ENCODE measurements at regions not wholly inside any gene's neighbourhood (a gene's known extent, or its start where the extent isn't known, plus 50 kb on each side); places are given as distances from the start of the nearest gene placed in this dataset.
"Not testable (repeated sequence)": the region's sequence is repeated elsewhere in the genome, so short reads cannot be mapped to it uniquely, and the experiment has no call there.

DNA sequence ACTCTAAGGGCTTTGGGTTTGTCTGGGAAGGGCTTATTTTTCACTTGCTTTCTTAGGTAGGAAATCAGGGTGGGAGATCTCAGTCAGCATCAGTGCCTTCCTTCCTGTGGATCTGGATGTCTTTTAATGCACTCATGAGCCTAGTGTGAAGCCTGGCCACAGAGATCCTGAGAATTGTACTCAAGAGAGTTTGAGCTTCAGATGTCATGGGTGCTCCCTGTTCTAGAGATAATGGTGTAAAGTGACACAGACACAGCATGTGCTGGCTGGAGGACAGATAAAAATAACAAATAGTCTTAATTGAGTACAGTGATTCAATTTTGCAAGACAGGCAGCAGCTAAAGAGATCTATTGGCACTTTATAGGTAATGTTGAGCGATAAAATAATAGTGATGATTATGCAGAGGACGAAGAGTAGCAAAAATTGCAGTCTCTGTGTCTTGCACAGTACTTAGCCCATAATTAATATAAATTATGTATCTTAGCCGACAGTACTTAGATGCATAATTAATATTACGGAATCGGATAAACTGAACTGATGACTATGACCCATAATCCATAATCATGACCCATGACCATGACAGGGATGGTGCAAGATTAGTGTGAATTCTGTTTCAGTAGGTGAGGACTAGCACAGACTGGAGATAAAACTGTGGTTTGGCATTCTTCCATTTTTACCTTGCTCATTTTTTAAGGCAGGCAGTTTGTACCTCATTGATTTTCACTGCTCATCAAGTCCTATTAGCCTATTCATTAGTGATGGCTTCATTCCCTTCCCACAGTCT, 408.7 kb upstream of the PIK3R1 start:
- no peaks in the 10 kb centered on the region for H3K9me3 Mint-ChIP-seq
- H3K4me1 Mint-ChIP-seq (ENCODE audit: low read depth) = no peaks in the 10 kb centered on the region
- no peak overlapping the region for H3K4me3 Mint-ChIP-seq
- intact Hi-C loops (cut with micrococcal nuclease) = no loop called here
- no peaks in the 10 kb centered on the region for H3K36me3 Mint-ChIP-seq (ENCODE audit: low read depth)
- H3K27ac Mint-ChIP-seq = no peak overlapping the region
- H3K27me3 Mint-ChIP-seq = no peaks in the 10 kb centered on the region

DNA sequence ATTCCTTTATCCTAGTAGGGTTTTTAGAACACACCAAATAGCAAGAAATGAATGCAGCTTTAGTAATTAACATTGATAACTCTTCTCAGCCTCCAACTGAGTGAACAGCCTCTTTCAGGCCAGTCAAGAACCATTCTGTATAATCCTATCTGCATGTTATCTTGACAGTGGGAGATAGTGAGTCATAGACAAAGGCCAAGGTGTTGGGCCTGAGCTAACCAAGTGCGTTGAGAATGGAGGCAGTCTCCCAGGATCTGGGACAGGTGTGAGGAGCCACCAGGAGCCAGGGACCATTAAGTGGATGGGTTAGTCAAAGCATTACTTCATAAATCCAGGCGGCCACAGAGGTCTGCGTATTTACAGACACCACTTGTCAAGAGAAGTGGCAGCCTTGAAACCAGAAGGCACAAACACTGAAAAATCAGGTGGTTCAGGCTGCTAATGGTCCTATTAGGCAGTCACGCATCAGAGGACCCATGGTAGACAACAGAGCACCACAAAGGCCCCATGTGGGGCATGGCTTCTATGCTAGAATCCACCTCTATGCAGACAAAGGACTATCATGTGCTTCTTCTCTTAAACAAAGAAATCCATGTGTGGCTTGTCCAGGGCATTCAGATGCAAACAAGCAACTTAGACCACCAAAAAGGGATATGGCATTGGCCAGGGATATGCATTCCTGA, 409.7 kb upstream of the PIK3R1 start:
- H3K9me3 Mint-ChIP-seq = no peaks in the 10 kb centered on the region
- no peak overlapping the region for H3K4me3 Mint-ChIP-seq
- H3K27ac Mint-ChIP-seq = no peak overlapping the region
- H3K4me1 Mint-ChIP-seq (ENCODE audit: low read depth) = no peaks in the 10 kb centered on the region
- intact Hi-C loops (cut with micrococcal nuclease) = no loop called here
- no peaks in the 10 kb centered on the region for H3K27me3 Mint-ChIP-seq
- no peaks in the 10 kb centered on the region for H3K36me3 Mint-ChIP-seq (ENCODE audit: low read depth)

GRCh38 chr5:67802766-67803165, 412.8 kb upstream of the PIK3R1 start:
- Mint-ChIP-seq H3K9me3 (peaks cover 8% of the 10 kb centered on the region), H3K4me3 (no peak overlapping the region), H3K36me3 (ENCODE audit: low read depth) (no peaks in the 10 kb centered on the region), H3K27me3 (no peaks in the 10 kb centered on the region), H3K4me1 (ENCODE audit: low read depth) (no peaks in the 10 kb centered on the region), H3K27ac (no peak overlapping the region)
- intact Hi-C loops (cut with micrococcal nuclease) = no loop called here

GRCh38 chr5:67799732-67800234, 415.8 kb upstream of the PIK3R1 start:
- Mint-ChIP-seq H3K27ac (no peak overlapping the region), H3K9me3 (peaks cover 8% of the 10 kb centered on the region), H3K4me3 (no peak overlapping the region), H3K36me3 (ENCODE audit: low read depth) (no peaks in the 10 kb centered on the region), H3K4me1 (ENCODE audit: low read depth) (no peaks in the 10 kb centered on the region), H3K27me3 (no peaks in the 10 kb centered on the region)
- intact Hi-C loops (cut with micrococcal nuclease) = no loop called here

GRCh38 chr5:67798470-67798869, 417.1 kb upstream of the PIK3R1 start:
- H3K4me3 Mint-ChIP-seq; intact Hi-C loops (cut with micrococcal nuclease); H3K36me3 Mint-ChIP-seq (ENCODE audit: low read depth); H3K4me1 Mint-ChIP-seq (ENCODE audit: low read depth); H3K27me3 Mint-ChIP-seq; H3K27ac Mint-ChIP-seq; H3K9me3 Mint-ChIP-seq: not testable (repeated sequence)

- intact Hi-C loops (cut with micrococcal nuclease) = no loop called here
- H3K27ac Mint-ChIP-seq = no peak overlapping the region
Observed at GRCh38 chr5:67795781-67796477, 419.6 kb upstream of the PIK3R1 start.

DNA sequence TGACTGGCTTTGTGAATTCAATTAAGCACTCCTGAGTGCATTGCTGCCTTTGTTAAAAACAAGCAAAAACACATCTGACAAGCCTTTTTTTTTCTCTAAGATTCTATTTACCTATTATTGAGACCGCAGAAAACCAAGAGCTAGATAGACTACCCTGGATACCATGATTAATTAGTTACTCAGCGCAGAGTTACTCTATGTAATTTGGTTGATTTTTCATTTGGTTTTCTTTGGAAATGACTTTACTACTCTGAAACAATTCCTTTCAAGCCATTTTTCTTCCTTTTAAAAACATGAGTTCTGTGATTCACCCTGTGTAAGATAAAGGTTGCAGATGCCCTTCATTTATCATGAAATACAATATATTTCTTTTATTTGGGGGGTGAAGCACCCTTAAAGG, 421.6 kb upstream of the PIK3R1 start:
- Mint-ChIP-seq H3K4me3 (no peak overlapping the region), H3K9me3 (no peaks in the 10 kb centered on the region)
- intact Hi-C loops (cut with micrococcal nuclease) = no loop called here

More at GRCh38 chr5:67795781-67796477, 419.6 kb upstream of the PIK3R1 start:
- peaks cover 8% of the 10 kb centered on the region for H3K9me3 Mint-ChIP-seq
- H3K4me1 Mint-ChIP-seq (ENCODE audit: low read depth) = no peaks in the 10 kb centered on the region
- H3K36me3 Mint-ChIP-seq (ENCODE audit: low read depth) = no peaks in the 10 kb centered on the region
- no peak overlapping the region for H3K4me3 Mint-ChIP-seq
- H3K27me3 Mint-ChIP-seq = no peaks in the 10 kb centered on the region

DNA sequence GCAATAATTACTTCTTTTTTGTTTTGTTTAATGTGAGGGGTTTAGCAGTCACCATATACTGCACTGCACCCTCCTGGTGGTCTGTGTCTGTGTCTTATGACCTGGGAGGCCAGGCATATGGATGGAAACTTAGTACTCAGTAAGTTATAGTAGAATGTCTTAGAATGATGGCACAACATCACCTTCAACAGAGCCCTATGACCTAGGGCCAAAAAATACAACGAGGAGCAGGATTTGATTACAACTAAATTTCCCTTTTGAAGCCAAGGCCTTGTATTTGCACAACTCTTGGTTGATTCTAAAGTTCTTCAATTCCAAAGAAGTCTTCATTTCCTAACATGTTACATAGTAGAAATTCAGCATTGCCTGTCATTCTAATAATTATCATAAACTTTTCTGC, 422.1 kb upstream of the PIK3R1 start:
- H3K27ac Mint-ChIP-seq = no peak overlapping the region
- H3K4me1 Mint-ChIP-seq (ENCODE audit: low read depth) = no peaks in the 10 kb centered on the region
- H3K27me3 Mint-ChIP-seq = no peaks in the 10 kb centered on the region
- intact Hi-C loops (cut with micrococcal nuclease) = no loop called here
- no peaks in the 10 kb centered on the region for H3K9me3 Mint-ChIP-seq
- no peaks in the 10 kb centered on the region for H3K36me3 Mint-ChIP-seq (ENCODE audit: low read depth)
- H3K4me3 Mint-ChIP-seq = no peak overlapping the region

More for the DNA sequence above, 421.6 kb upstream of the PIK3R1 start:
- H3K27me3 Mint-ChIP-seq = no peaks in the 10 kb centered on the region
- no peaks in the 10 kb centered on the region for H3K36me3 Mint-ChIP-seq (ENCODE audit: low read depth)
- H3K4me1 Mint-ChIP-seq (ENCODE audit: low read depth) = no peaks in the 10 kb centered on the region
- H3K27ac Mint-ChIP-seq = no peak overlapping the region

DNA sequence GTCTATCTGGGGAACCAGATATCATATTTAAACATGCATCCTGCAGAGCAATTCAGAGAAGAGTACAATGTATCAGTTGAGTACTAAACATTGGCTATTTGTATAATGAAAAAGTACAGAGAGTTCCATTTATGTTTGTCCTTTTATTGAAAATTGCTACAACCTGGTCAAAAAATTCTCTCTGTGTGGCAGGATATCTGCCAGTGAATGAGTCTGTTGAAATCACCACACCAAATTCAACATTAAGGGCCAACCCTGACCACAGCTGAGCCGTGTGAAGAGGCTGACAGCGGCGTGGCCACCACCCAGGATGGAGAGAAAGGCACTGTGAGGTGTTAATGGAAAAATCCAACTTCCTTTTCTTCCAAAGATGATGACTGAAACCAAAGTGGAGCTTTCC, 422.7 kb upstream of the PIK3R1 start:
- no peaks in the 10 kb centered on the region for H3K4me1 Mint-ChIP-seq (ENCODE audit: low read depth)
- no peak overlapping the region for H3K4me3 Mint-ChIP-seq
- intact Hi-C loops (cut with micrococcal nuclease) = no loop called here
- H3K36me3 Mint-ChIP-seq (ENCODE audit: low read depth) = no peaks in the 10 kb centered on the region
- H3K27ac Mint-ChIP-seq = no peak overlapping the region
- no peaks in the 10 kb centered on the region for H3K9me3 Mint-ChIP-seq
- no peaks in the 10 kb centered on the region for H3K27me3 Mint-ChIP-seq

DNA sequence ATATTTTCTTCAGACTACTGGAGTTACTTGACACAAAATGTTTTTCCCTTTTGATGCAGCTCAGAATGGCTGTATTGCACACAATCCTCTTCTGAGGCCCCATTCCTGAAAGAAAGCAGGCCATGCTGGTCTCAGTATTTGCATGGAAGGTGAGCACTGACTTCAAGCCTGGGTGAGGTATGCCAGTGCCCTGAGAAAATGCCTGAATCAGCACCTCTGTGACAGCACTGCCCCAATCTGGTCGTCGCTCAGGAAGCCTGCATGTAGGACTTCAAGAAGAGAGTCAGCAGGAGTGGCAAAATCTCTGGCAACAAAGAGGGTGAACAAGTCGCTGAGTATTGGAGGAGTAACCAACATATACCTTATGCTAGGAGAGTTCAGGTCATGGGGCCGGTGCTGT, 425.2 kb upstream of the PIK3R1 start:
- Mint-ChIP-seq H3K4me1 (ENCODE audit: low read depth) (no peaks in the 10 kb centered on the region), H3K9me3 (no peaks in the 10 kb centered on the region), H3K27ac (no peak overlapping the region), H3K4me3 (no peak overlapping the region), H3K27me3 (no peaks in the 10 kb centered on the region), H3K36me3 (ENCODE audit: low read depth) (no peaks in the 10 kb centered on the region)
- intact Hi-C loops (cut with micrococcal nuclease) = no loop called here

GRCh38 chr5:67779893-67780623, 435.5 kb upstream of the PIK3R1 start:
- H3K4me1 Mint-ChIP-seq (ENCODE audit: low read depth); H3K9me3 Mint-ChIP-seq; H3K36me3 Mint-ChIP-seq (ENCODE audit: low read depth); H3K27ac Mint-ChIP-seq; intact Hi-C loops (cut with micrococcal nuclease); H3K4me3 Mint-ChIP-seq; H3K27me3 Mint-ChIP-seq: not testable (repeated sequence)

DNA sequence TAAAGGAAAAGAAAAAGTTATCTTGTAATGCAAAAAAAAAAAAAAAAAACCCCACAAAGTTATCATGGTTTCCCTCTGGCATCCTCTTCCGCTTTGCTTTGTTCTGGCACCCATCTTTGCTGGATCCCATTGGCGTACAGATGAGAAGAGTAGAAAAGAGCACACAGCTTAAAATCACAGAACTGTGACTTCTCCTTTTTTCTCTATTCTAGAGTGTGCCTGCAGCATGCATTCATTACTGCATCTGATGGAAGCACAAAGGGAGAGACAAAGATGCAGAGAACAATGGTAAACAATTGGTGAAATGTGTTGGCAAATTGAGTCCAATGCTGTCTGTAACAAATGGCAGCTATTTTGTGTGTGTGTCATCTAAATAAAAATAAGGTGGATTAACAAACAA, 440.8 kb upstream of the PIK3R1 start:
- H3K4me1 Mint-ChIP-seq (ENCODE audit: low read depth) = peaks cover 9% of the 10 kb centered on the region
- H3K27me3 Mint-ChIP-seq = no peaks in the 10 kb centered on the region
- H3K36me3 Mint-ChIP-seq (ENCODE audit: low read depth) = no peaks in the 10 kb centered on the region
- H3K4me3 Mint-ChIP-seq = no peak overlapping the region
- intact Hi-C loops (cut with micrococcal nuclease) = no loop called here
- no peaks in the 10 kb centered on the region for H3K9me3 Mint-ChIP-seq
- H3K27ac Mint-ChIP-seq = no peak overlapping the region

DNA sequence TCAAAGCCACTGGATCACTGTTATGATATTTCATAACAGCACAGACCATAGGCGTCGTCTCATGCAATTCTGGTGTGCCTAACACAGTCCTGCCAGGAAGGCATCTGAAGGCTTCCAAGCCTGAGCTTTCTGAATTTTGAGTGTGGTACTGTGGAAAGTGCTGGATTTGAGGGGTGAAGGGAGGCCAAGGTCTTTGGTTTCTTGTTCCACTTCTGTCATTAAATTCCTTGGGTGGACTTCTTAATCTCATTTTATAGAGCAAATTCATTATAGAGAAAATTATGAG, 441.3 kb upstream of the PIK3R1 start:
- Mint-ChIP-seq H3K4me1 (ENCODE audit: low read depth) (peaks cover 9% of the 10 kb centered on the region), H3K9me3 (no peaks in the 10 kb centered on the region), H3K27me3 (no peaks in the 10 kb centered on the region), H3K36me3 (ENCODE audit: low read depth) (no peaks in the 10 kb centered on the region), H3K27ac (no peak overlapping the region), H3K4me3 (no peak overlapping the region)
- intact Hi-C loops (cut with micrococcal nuclease) = no loop called here
